K562 (cell line): ENCODE measurements at regions not wholly inside any gene's neighbourhood (a gene's known extent, or its start where the extent isn't known, plus 50 kb on each side); places are given as distances from the start of the nearest gene placed in this dataset.

ENCODE experiments used
- ATAC-seq: fragments of 200-7000 bp; cut with Tn5 transposase; 3 replicates; pipeline ENCODE4 v1.9.1; 2020; ENCODE audit warnings: moderate library complexity
- BruUV-seq: library from RNA; stranded (reverse); fragments of 400-500 nt; replicated peaks from 2 replicates; lab custom pipeline; 2021; lab: Mats Ljungman, UMichigan
- CTCF ChIA-PET: fragments of 300-600 bp; formaldehyde crosslinking; extraction: SDS; loops from one replicate; lab custom pipeline; 2021; ENCODE audit warnings: low intra/inter-chr PET ratio; lab: Yijun Ruan, JAX
- POLR2A ChIA-PET: fragments of 300-600, 350-650 bp; sonication (Branson Sonifier 250); formaldehyde crosslinking; extraction: SDS; loops from one replicate; lab custom pipeline; 2021; ENCODE audit warnings: antibody characterized with exemption, inconsistent platforms; lab: Yijun Ruan, JAX
- DNase-seq, 4 experiments: peaks; one replicate each; pipeline versions ENCODE4 v3.0.0 to v3.0.0-alpha.2; 2011 to 2018; ENCODE audit warnings: low spot score in 3 of 4, mixed read lengths in 3 of 4; ENCODE audit errors: extremely low read depth in 1 of 4
- FAIRE-seq: peaks from 2 replicates; lab custom pipeline; 2011; peaks lifted over from hg19 to GRCh38; lab: Jason Lieb, UNC
- H2AFZ ChIP-seq: 2 replicates; pipeline ENCODE4 v1.6.0; 2011; ENCODE audit warnings: low read depth, low read length, control low read depth, inconsistent platforms
- H3K27ac ChIP-seq: fragments of 200-600 bp; 3 replicates; pipeline ENCODE4 v1.8.0; 2011; ENCODE audit warnings: low read depth, mild to moderate bottlenecking, control low read depth, inconsistent platforms, low read length, moderate library complexity, mixed read lengths; ENCODE audit errors: extremely low read depth
- H3K27me3 ChIP-seq, 2 experiments: fragments of 300-600 bp in 1 of 2; 2 replicates in 1 of 2; 3 replicates in 1 of 2; pipeline versions ENCODE4 v1.6.0 to v1.8.0; 2011; ENCODE audit warnings: inconsistent platforms in 2 of 2, low read length in 2 of 2, mild to moderate bottlenecking in 1 of 2, mixed read lengths in 1 of 2, moderate library complexity in 1 of 2; ENCODE audit not compliant: control insufficient read depth in 2 of 2, insufficient read depth in 2 of 2
- H3K36me3 ChIP-seq: fragments of 300-600 bp; 3 replicates; pipeline ENCODE4 v1.8.0; 2011; ENCODE audit warnings: mild to moderate bottlenecking, low read length, inconsistent platforms; ENCODE audit not compliant: control insufficient read depth, insufficient read depth
- H3K4me1 ChIP-seq, 2 experiments: fragments of 200-600 bp in 1 of 2; replicated peaks in 1 of 2; 2 replicates in 1 of 2; 3 replicates in 1 of 2; pipeline versions ENCODE4 v1.5.1 to v1.8.0; 2011; ENCODE audit warnings: inconsistent platforms in 2 of 2, low read length in 2 of 2, mild to moderate bottlenecking in 1 of 2, mixed read lengths in 1 of 2, moderate library complexity in 1 of 2; ENCODE audit not compliant: control insufficient read depth in 2 of 2, insufficient read depth in 2 of 2
- H3K4me2 ChIP-seq: 2 replicates; pipeline ENCODE4 v1.6.1; 2011; ENCODE audit warnings: low read length, control low read depth, inconsistent platforms, mixed read lengths; ENCODE audit not compliant: insufficient read depth
- H3K4me3 ChIP-seq: fragments of 200-600 bp; sonication (generic), shearing (Covaris generic); 2 replicates; pipeline ENCODE4 v1.5.1; 2016; ENCODE audit warnings: control low read depth, inconsistent platforms
- H3K79me2 ChIP-seq: fragments of 200-600 bp; 3 replicates; pipeline ENCODE4 v1.8.0; 2011; ENCODE audit warnings: low read length, inconsistent platforms; ENCODE audit not compliant: control insufficient read depth, insufficient read depth
- H3K9ac ChIP-seq, 2 experiments: 2 replicates each; pipeline versions ENCODE4 v1.6.0 to v1.6.1; 2011; ENCODE audit warnings: low read depth in 2 of 2, low read length in 2 of 2, control low read depth in 1 of 2, inconsistent platforms in 1 of 2, mild to moderate bottlenecking in 1 of 2, mixed read lengths in 1 of 2; ENCODE audit not compliant: insufficient read depth in 1 of 2
- H3K9me1 ChIP-seq: one replicate; pipeline ENCODE4 v1.6.0; 2011; ENCODE audit warnings: inconsistent platforms, mild to moderate bottlenecking, low read length, moderate library complexity; ENCODE audit not compliant: control insufficient read depth, insufficient read depth
- H3K9me3 ChIP-seq: replicated peaks from 2 replicates; pipeline ENCODE4 v1.5.1; 2011; ENCODE audit warnings: low read depth, low read length, inconsistent platforms; ENCODE audit not compliant: control insufficient read depth, insufficient read depth
- H4K20me1 ChIP-seq: replicated peaks from 2 replicates; pipeline ENCODE4 v1.6.1; 2011; ENCODE audit warnings: low read length, inconsistent platforms, mixed read lengths; ENCODE audit not compliant: control insufficient read depth, insufficient read depth
- CAMTA2 ChIP-seq: fragments of 250-450 bp; sonication (Bioruptor Pico); conservative IDR thresholded peaks from 2 replicates; pipeline ENCODE4 v1.5.1; 2022
- DACH1 ChIP-seq: fragments of 450-650 bp; IDR thresholded peaks from 2 replicates; pipeline ENCODE4 v1.6.1; 2018; ENCODE audit not compliant: partially characterized antibody
- FOXK2 ChIP-seq, 2 experiments: fragments of 450-650 bp; IDR thresholded peaks in 1 of 2; conservative IDR thresholded peaks in 1 of 2; 2 replicates each; pipeline ENCODE4 v1.6.1; 2016; ENCODE audit warnings: low read depth in 2 of 2, mild to moderate bottlenecking in 1 of 2
- HEY1 ChIP-seq: fragments of 250-450 bp; sonication (Bioruptor Pico); IDR thresholded peaks from 2 replicates; pipeline ENCODE4 v1.5.0; 2020; ENCODE audit warnings: mild to moderate bottlenecking, moderate library complexity, borderline replicate concordance
- HNRNPLL ChIP-seq: fragments of 200-400 bp; formaldehyde crosslinking; IDR thresholded peaks from 2 replicates; pipeline ENCODE4 v1.6.1; 2017; ENCODE audit warnings: low read length, low read depth, mild to moderate bottlenecking; ENCODE audit not compliant: poor library complexity, severe bottlenecking
- HSF4 ChIP-seq: fragments of 250-450 bp; sonication (Bioruptor Pico); IDR thresholded peaks from 2 replicates; pipeline ENCODE4 v2.1.2; 2022; ENCODE audit warnings: mild to moderate bottlenecking, moderate library complexity, borderline replicate concordance
- KLF10 ChIP-seq: fragments of 250-450 bp; sonication (Bioruptor Pico); IDR thresholded peaks from 2 replicates; pipeline ENCODE4 v1.6.1; 2021; ENCODE audit warnings: matching md5 sums
- PPARD ChIP-seq: fragments of 250-450 bp; sonication (Bioruptor Pico); IDR thresholded peaks from 2 replicates; pipeline ENCODE4 v1.8.0; 2022; ENCODE audit warnings: inconsistent platforms, mild to moderate bottlenecking, moderate library complexity
- RFX7 ChIP-seq: fragments of 250-450 bp; sonication (Bioruptor Pico); IDR thresholded peaks from 2 replicates; pipeline ENCODE4 v1.5.1; 2021; ENCODE audit warnings: mild to moderate bottlenecking
- SMC3 ChIP-seq: conservative IDR thresholded peaks from 2 replicates; pipeline ENCODE4 v1.6.1; 2011; ENCODE audit warnings: low read depth, low read length, improper control_type of control experiment; ENCODE audit not compliant: insufficient read depth
- SREBF1 ChIP-seq: fragments of 150-350 bp; IDR thresholded peaks from 2 replicates; pipeline ENCODE4 v1.6.1; 2014; ENCODE audit warnings: antibody characterized with exemption, low read depth, low read length, borderline replicate concordance
- SRF ChIP-seq, 2 experiments: fragments of 250-450, 450-650 bp in 1 of 2; sonication (Bioruptor Pico) in 1 of 2; sonication (generic) in 1 of 2; formaldehyde crosslinking; IDR thresholded peaks; 2 replicates each; pipeline versions ENCODE4 v1.5.0 to v1.5.1; 2020 to 2022; ENCODE audit warnings: mild to moderate bottlenecking in 1 of 2, missing genetic modification reagents in 1 of 2
- TRIM24 ChIP-seq, 2 experiments: fragments of 450-650 bp; IDR thresholded peaks; 2 replicates each; pipeline ENCODE4 v1.6.1; 2016
- U2AF1 ChIP-seq: fragments of 200-400 bp; formaldehyde crosslinking; optimal IDR thresholded peaks from 2 replicates; pipeline ENCODE3; 2017; ENCODE audit warnings: mild to moderate bottlenecking, low read depth, low read length, moderate library complexity
- ZNF239 ChIP-seq: fragments of 250-450 bp; sonication (Bioruptor Pico); IDR thresholded peaks from 2 replicates; pipeline ENCODE4 v1.4.0; 2020; ENCODE audit warnings: mild to moderate bottlenecking
- ZNF316 ChIP-seq: fragments of 450-650 bp; IDR thresholded peaks from 2 replicates; pipeline ENCODE4 v1.6.1; 2016
- ZNF395 ChIP-seq: fragments of 200-800 bp; sonication (Bioruptor generic); IDR thresholded peaks from 2 replicates; pipeline ENCODE4 v1.6.1; 2017; ENCODE audit warnings: missing genetic modification characterization, missing compliant biosample characterization
- ZNF780A ChIP-seq: fragments of 250-450 bp; sonication (Bioruptor Pico); IDR thresholded peaks from 2 replicates; pipeline ENCODE4 v1.5.0; 2021; ENCODE audit warnings: mild to moderate bottlenecking
- WGBS: fragments of 100-300 bp; shearing (Covaris generic); methylation state at CpG from one replicate; pipeline ENCODE4 v1.1.6; 2016; ENCODE audit warnings: low coverage, mixed read lengths; ENCODE audit not compliant: insufficient coverage; ENCODE audit errors: missing lambda C conversion rate; 5-methylcytosine and 5-hydroxymethylcytosine counted together
- in situ Hi-C: fragments of 300-500 bp; cut with MboI; formaldehyde crosslinking; loops from 4 replicates; pipeline ENCODE4 v1.15.0; 2018; ENCODE audit warnings: inconsistent platforms, mixed read lengths
- intact Hi-C: fragments of 100-400 bp; cut with micrococcal nuclease; formaldehyde crosslinking; loops from 2 replicates; pipeline ENCODE4 v1.14.2; 2022
- TF ChIP-seq, protein P1 (sequence below), 2 experiments: fragments of 200-800 bp in 1 of 2; sonication (Bioruptor generic) in 1 of 2; sonication (generic) in 1 of 2; formaldehyde crosslinking in 1 of 2; IDR thresholded peaks in 1 of 2; conservative IDR thresholded peaks in 1 of 2; 2 replicates each; pipeline versions ENCODE4 v1.5.0 to v1.6.1; 2016 to 2020; ENCODE audit warnings: missing compliant biosample characterization in 1 of 2, missing genetic modification characterization in 1 of 2, missing genetic modification reagents in 1 of 2
- TF ChIP-seq, protein P2 (sequence below): fragments of 250-450 bp; sonication (Bioruptor Pico); IDR thresholded peaks from 2 replicates; pipeline ENCODE4 v1.5.0; 2020; ENCODE audit warnings: mild to moderate bottlenecking

- CTCF ChIA-PET, result interaction anchor here (0.6 kb wide), 1 partner anchor 56 kb away, joined by 6 read pairs; no protein-coding TSS in a partner anchor
- intact Hi-C loops, result no loop called here
- DNase-seq (no peak), FAIRE-seq (no peak), ATAC-seq (no peak)
- Histone ChIP-seq H3K79me2 (no peaks in the 10 kb centered on the region), H3K4me1 (no peaks in the 10 kb centered on the region; a peak in 2 of 5 replicates), H3K9me1 (no peaks in the 10 kb centered on the region), H4K20me1 (0 out of 2 replicates have a peak, but pooled peaks cover 3% of the 10 kb centered on the region), H3K36me3 (no peaks in the 10 kb centered on the region), H3K9me3 (no peaks in the 10 kb centered on the region), H3K4me2 (no peak overlapping the region), H2AFZ (no peak overlapping the region), H3K27me3 (no peaks in the 10 kb centered on the region), H3K4me3 (no peak overlapping the region), H3K9ac (no peak overlapping the region), H3K27ac (no peak overlapping the region)
- BruUV-seq, result no TSS peak
- in situ Hi-C loops, result loop anchor here (10.0 kb wide), 2 partner anchors 632 to 772 kb away; no protein-coding TSS in a partner anchor
- POLR2A ChIA-PET, result interaction anchor here (0.6 to 1.8 kb wide), 4 partner anchors 10 to 318 kb away, joined by 3 to 6 read pairs (median 4); no protein-coding TSS in a partner anchor
- WGBS, result 81% methylated on average over 2 of the region's 2 CpGs
- no peak for TF ChIP-seq SRF (CRISPR knock-in tag; IDR thresholded peaks at IDR 0.05)
- TF ChIP-seq HEY1, result no peak
- TF ChIP-seq, protein P1, sequence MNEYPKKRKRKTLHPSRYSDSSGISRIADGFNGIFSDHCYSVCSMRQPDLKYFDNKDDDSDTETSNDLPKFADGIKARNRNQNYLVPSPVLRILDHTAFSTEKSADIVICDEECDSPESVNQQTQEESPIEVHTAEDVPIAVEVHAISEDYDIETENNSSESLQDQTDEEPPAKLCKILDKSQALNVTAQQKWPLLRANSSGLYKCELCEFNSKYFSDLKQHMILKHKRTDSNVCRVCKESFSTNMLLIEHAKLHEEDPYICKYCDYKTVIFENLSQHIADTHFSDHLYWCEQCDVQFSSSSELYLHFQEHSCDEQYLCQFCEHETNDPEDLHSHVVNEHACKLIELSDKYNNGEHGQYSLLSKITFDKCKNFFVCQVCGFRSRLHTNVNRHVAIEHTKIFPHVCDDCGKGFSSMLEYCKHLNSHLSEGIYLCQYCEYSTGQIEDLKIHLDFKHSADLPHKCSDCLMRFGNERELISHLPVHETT (CRISPR knock-in tag; conservative IDR thresholded peaks at IDR 0.05 in 1 of 2, IDR thresholded peaks at IDR 0.05 in 1 of 2), result no peak
- no peak for TF ChIP-seq ZNF780A (CRISPR knock-in tag)
- no peak for TF ChIP-seq KLF10
- no peak for TF ChIP-seq ZNF316
- no peak for TF ChIP-seq CAMTA2 (CRISPR knock-in tag)
- no peak for TF ChIP-seq FOXK2 (conservative IDR thresholded peaks at IDR 0.05 in 1 of 2, IDR thresholded peaks at IDR 0.05 in 1 of 2; ENCODE audit: low read depth in 2 of 2)
- no peak for TF ChIP-seq HNRNPLL
- TF ChIP-seq ZNF395, result no peak
- TF ChIP-seq RFX7 (CRISPR knock-in tag), result no peak
- TF ChIP-seq SREBF1, result no peak
- TF ChIP-seq, protein P2, sequence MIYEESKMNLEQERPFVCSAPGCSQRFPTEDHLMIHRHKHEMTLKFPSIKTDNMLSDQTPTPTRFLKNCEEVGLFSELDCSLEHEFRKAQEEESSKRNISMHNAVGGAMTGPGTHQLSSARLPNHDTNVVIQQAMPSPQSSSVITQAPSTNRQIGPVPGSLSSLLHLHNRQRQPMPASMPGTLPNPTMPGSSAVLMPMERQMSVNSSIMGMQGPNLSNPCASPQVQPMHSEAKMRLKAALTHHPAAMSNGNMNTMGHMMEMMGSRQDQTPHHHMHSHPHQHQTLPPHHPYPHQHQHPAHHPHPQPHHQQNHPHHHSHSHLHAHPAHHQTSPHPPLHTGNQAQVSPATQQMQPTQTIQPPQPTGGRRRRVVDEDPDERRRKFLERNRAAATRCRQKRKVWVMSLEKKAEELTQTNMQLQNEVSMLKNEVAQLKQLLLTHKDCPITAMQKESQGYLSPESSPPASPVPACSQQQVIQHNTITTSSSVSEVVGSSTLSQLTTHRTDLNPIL (CRISPR knock-in tag), result no peak
- no peak for TF ChIP-seq TRIM24 (IDR thresholded peaks at IDR 0.05)
- TF ChIP-seq SMC3, result no peak
- no peak for TF ChIP-seq PPARD
- TF ChIP-seq U2AF1, result no peak
- TF ChIP-seq DACH1, result no peak
- no peak for TF ChIP-seq ZNF239 (CRISPR knock-in tag)
- TF ChIP-seq HSF4 (CRISPR knock-in tag), result no peak
These were observed 148.4 kb upstream of the KLF14 start for GRCh38 chr7:130882396-130882795.
